GM19324 (cell line): ENCODE measurements at regions not wholly inside any gene's neighbourhood (a gene's known extent, or its start where the extent isn't known, plus 50 kb on each side); places are given as distances from the start of the nearest gene placed in this dataset.
"Not testable (repeated sequence)": the region's sequence is repeated elsewhere in the genome, so short reads cannot be mapped to it uniquely, and the experiment has no call there.

Experiments
- ATAC-seq: cut with Tn5 transposase; IDR thresholded peaks from one replicate; pipeline ENCODE4 v1.9.1; 2021; ENCODE audit warnings: mild to moderate bottlenecking, moderate library complexity; ENCODE audit not compliant: unreplicated experiment, low FRiP score

GRCh38 chr9:105091004-105091640 lies 153.3 kb upstream of the SLC44A1 start:
- ATAC-seq: no peak

GRCh38 chr9:105093685-105094084 lies 150.8 kb upstream of the SLC44A1 start:
- no peak for ATAC-seq

- ATAC-seq: no peak
Measured at GRCh38 chr9:105098370-105098769, 146.1 kb upstream of the SLC44A1 start.

GRCh38 chr9:105103776-105104175 lies 140.7 kb upstream of the SLC44A1 start:
- no peak for ATAC-seq

GRCh38 chr9:105114318-105114717 lies 130.1 kb upstream of the SLC44A1 start:
- ATAC-seq: no peak

- peak; percentile 50 for ATAC-seq
Measured at GRCh38 chr9:105114964-105115728, 129.3 kb upstream of the SLC44A1 start.

- ATAC-seq: no peak
Measured at GRCh38 chr9:105116052-105116868, 128.2 kb upstream of the SLC44A1 start.

- no peak for ATAC-seq
Measured at GRCh38 chr9:105117234-105117633, 127.2 kb upstream of the SLC44A1 start.

- no peak for ATAC-seq
Measured at GRCh38 chr9:105118636-105119035, 125.8 kb upstream of the SLC44A1 start.

GRCh38 chr9:105119156-105119555 lies 125.3 kb upstream of the SLC44A1 start:
- ATAC-seq: no peak

GRCh38 chr9:105121861-105122430 lies 122.5 kb upstream of the SLC44A1 start:
- no peak for ATAC-seq

GRCh38 chr9:105124598-105124997 lies 119.9 kb upstream of the SLC44A1 start:
- ATAC-seq: not testable (repeated sequence)

- no peak for ATAC-seq
Measured at GRCh38 chr9:105126226-105126625, 118.2 kb upstream of the SLC44A1 start.

- peak; percentile 79 for ATAC-seq
Measured at GRCh38 chr9:105127863-105128220, 116.6 kb upstream of the SLC44A1 start.

GRCh38 chr9:105128908-105129600 lies 115.4 kb upstream of the SLC44A1 start:
- ATAC-seq: no peak

- no peak for ATAC-seq
Measured at GRCh38 chr9:105129731-105130130, 114.7 kb upstream of the SLC44A1 start.

GRCh38 chr9:105131981-105132380 lies 112.5 kb upstream of the SLC44A1 start:
- ATAC-seq: no peak

- ATAC-seq: no peak
Measured at GRCh38 chr9:105132606-105133005, 111.8 kb upstream of the SLC44A1 start.

GRCh38 chr9:105138306-105138801 lies 106.1 kb upstream of the SLC44A1 start:
- ATAC-seq: no peak
